HG02938 (cell line): ENCODE measurements at regions not wholly inside any gene's neighbourhood (a gene's known extent, or its start where the extent isn't known, plus 50 kb on each side); places are given as distances from the start of the nearest gene placed in this dataset.

Experiments used
- ATAC-seq: cut with Tn5 transposase; IDR thresholded peaks from one replicate; pipeline ENCODE4 v1.9.1; 2021; ENCODE audit warnings: mild to moderate bottlenecking, moderate library complexity; ENCODE audit not compliant: unreplicated experiment

- no peak for ATAC-seq
Observed at GRCh38 chr10:71042699-71043098, 154.3 kb upstream of the PCBD1 start.

- ATAC-seq = no peak
Observed at GRCh38 chr10:71043858-71044257, 155.5 kb upstream of the PCBD1 start.

- no peak for ATAC-seq
Observed at GRCh38 chr10:71044720-71045119, 156.4 kb upstream of the PCBD1 start.

GRCh38 chr10:71045204-71045809, 156.9 kb upstream of the PCBD1 start:
- no peak for ATAC-seq

- no peak for ATAC-seq
Observed at GRCh38 chr10:71045936-71046335, 157.6 kb upstream of the PCBD1 start.

- ATAC-seq = no peak
Observed at GRCh38 chr10:71046747-71047146, 158.4 kb upstream of the PCBD1 start.

GRCh38 chr10:71048971-71049615, 160.7 kb upstream of the PCBD1 start:
- no peak for ATAC-seq

- no peak for ATAC-seq
Observed at GRCh38 chr10:71049994-71050393, 161.6 kb upstream of the PCBD1 start.

- no peak for ATAC-seq
Observed at GRCh38 chr10:71052076-71052660, 160.2 kb upstream of the UNC5B start.

GRCh38 chr10:71052708-71053107, 159.7 kb upstream of the UNC5B start:
- no peak for ATAC-seq

- ATAC-seq = no peak
Observed at GRCh38 chr10:71053169-71053895, 159.0 kb upstream of the UNC5B start.

- ATAC-seq = no peak
Observed at GRCh38 chr10:71058308-71058707, 154.1 kb upstream of the UNC5B start.

GRCh38 chr10:71059054-71059818, 153.1 kb upstream of the UNC5B start:
- ATAC-seq = no peak

GRCh38 chr10:71059943-71060342, 152.4 kb upstream of the UNC5B start:
- ATAC-seq = no peak

GRCh38 chr10:71060476-71061426, 151.6 kb upstream of the UNC5B start:
- ATAC-seq = no peak

GRCh38 chr10:71061472-71061871, 150.9 kb upstream of the UNC5B start:
- no peak for ATAC-seq

- no peak for ATAC-seq
Observed at GRCh38 chr10:71062156-71062555, 150.2 kb upstream of the UNC5B start.

- no peak for ATAC-seq
Observed at GRCh38 chr10:71063401-71063800, 149.0 kb upstream of the UNC5B start.

GRCh38 chr10:71064413-71065118, 147.8 kb upstream of the UNC5B start:
- ATAC-seq = no peak
